GM12878 (cell line): ENCODE measurements at regions not wholly inside any gene's neighbourhood (a gene's known extent, or its start where the extent isn't known, plus 50 kb on each side); places are given as distances from the start of the nearest gene placed in this dataset.
"Not testable (repeated sequence)": the region's sequence is repeated elsewhere in the genome, so short reads cannot be mapped to it uniquely, and the experiment has no call there.

ENCODE experiments used
- CBFB ChIP-seq: IDR thresholded peaks from 2 replicates; pipeline ENCODE4 v1.6.1; 2016; ENCODE audit warnings: antibody characterized with exemption, low read depth
- CHD2 ChIP-seq: IDR thresholded peaks from 2 replicates; pipeline ENCODE4 v1.6.1; 2011; ENCODE audit warnings: low read depth, low read length, improper control_type of control experiment, borderline replicate concordance
- CREM ChIP-seq: IDR thresholded peaks from 2 replicates; pipeline ENCODE4 v1.6.1; 2014; ENCODE audit warnings: antibody characterized with exemption, low read depth
- EP300 ChIP-seq, 2 experiments: fragments of 150-350 bp in 1 of 2; IDR thresholded peaks; 2 replicates each; pipeline ENCODE4 v1.6.1; 2011 to 2012; ENCODE audit warnings: low read depth in 2 of 2, low read length in 2 of 2, borderline replicate concordance in 1 of 2, improper control_type of control experiment in 1 of 2, inconsistent platforms in 1 of 2; ENCODE audit not compliant: control insufficient read depth in 1 of 2
- GABPA ChIP-seq: IDR thresholded peaks from 2 replicates; pipeline ENCODE4 v1.6.1; 2014; ENCODE audit warnings: antibody characterized with exemption, low read depth, mild to moderate bottlenecking, inconsistent platforms
- MAX ChIP-seq: IDR thresholded peaks from 2 replicates; pipeline ENCODE4 v1.6.1; 2012; ENCODE audit warnings: low read depth, low read length, improper control_type of control experiment
- MXI1 ChIP-seq: fragments of 150-350 bp; IDR thresholded peaks from 2 replicates; pipeline ENCODE4 v1.6.1; 2011; ENCODE audit warnings: low read depth, mild to moderate bottlenecking, inconsistent platforms, low read length, improper control_type of control experiment
- POLR2AphosphoS5 ChIP-seq: IDR thresholded peaks from 2 replicates; pipeline ENCODE4 v1.6.1; 2011; ENCODE audit warnings: mild to moderate bottlenecking, low read length, inconsistent platforms
- RBBP5 ChIP-seq: fragments of 200-600 bp; sonication (generic); conservative IDR thresholded peaks from 2 replicates; pipeline ENCODE4 v1.6.1; 2016
- STAT1 ChIP-seq: fragments of 450-650 bp; conservative IDR thresholded peaks from 2 replicates; pipeline ENCODE4 v1.6.1; 2014; ENCODE audit warnings: antibody characterized with exemption, mild to moderate bottlenecking
- TF ChIP-seq, protein P1 (sequence below), 3 experiments: IDR thresholded peaks in 2 of 3; conservative IDR thresholded peaks in 1 of 3; 2 replicates each; pipeline ENCODE4 v1.5.1; 2011; ENCODE audit warnings: low read depth in 3 of 3, low read length in 3 of 3, mild to moderate bottlenecking in 3 of 3, control low read depth in 2 of 3, moderate library complexity in 2 of 3, inconsistent platforms in 1 of 3, mixed read lengths in 1 of 3; ENCODE audit not compliant: control insufficient read depth in 2 of 3, insufficient read depth in 1 of 3; ENCODE audit errors: extremely low read depth in 1 of 3

GRCh38 chr22:23433127-23434005, 146.7 kb downstream of the IGLL1 start:
- TF ChIP-seq, protein P1, sequence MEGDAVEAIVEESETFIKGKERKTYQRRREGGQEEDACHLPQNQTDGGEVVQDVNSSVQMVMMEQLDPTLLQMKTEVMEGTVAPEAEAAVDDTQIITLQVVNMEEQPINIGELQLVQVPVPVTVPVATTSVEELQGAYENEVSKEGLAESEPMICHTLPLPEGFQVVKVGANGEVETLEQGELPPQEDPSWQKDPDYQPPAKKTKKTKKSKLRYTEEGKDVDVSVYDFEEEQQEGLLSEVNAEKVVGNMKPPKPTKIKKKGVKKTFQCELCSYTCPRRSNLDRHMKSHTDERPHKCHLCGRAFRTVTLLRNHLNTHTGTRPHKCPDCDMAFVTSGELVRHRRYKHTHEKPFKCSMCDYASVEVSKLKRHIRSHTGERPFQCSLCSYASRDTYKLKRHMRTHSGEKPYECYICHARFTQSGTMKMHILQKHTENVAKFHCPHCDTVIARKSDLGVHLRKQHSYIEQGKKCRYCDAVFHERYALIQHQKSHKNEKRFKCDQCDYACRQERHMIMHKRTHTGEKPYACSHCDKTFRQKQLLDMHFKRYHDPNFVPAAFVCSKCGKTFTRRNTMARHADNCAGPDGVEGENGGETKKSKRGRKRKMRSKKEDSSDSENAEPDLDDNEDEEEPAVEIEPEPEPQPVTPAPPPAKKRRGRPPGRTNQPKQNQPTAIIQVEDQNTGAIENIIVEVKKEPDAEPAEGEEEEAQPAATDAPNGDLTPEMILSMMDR (IDR thresholded peaks at IDR 0.05 in 2 of 3, conservative IDR thresholded peaks at IDR 0.05 in 1 of 3; ENCODE audit: control insufficient read depth in 2 of 3, extremely low read depth in 1 of 3, insufficient read depth in 1 of 3, low read depth in 3 of 3, low read length in 3 of 3): peak; percentile 16 to 48 (median 23); a peak in 3 of 6 replicates
- not testable (repeated sequence) for TF ChIP-seq CREM; STAT1; GABPA; POLR2AphosphoS5; MXI1; MAX; CHD2; EP300 (IDR thresholded peaks at IDR 0.05; ENCODE audit: borderline replicate concordance in 1 of 2, control insufficient read depth in 1 of 2, low read depth in 2 of 2, low read length in 2 of 2); RBBP5; CBFB
